RWPE1 (cell line): ENCODE measurements at regions not wholly inside any gene's neighbourhood (a gene's known extent, or its start where the extent isn't known, plus 50 kb on each side); places are given as distances from the start of the nearest gene placed in this dataset.

Experiments
- CTCF ChIA-PET: fragments of 350-600 bp; sonication (Branson Sonifier 250); formaldehyde crosslinking; extraction: SDS; loops from one replicate; lab custom pipeline; 2021; lab: Yijun Ruan, JAX
- POLR2A ChIA-PET: fragments of 400-600 bp; formaldehyde crosslinking; extraction: SDS; loops from one replicate; lab custom pipeline; 2020; ENCODE audit warnings: antibody characterized with exemption; ENCODE audit not compliant: low non-redundant PET; lab: Yijun Ruan, JAX
- DNase-seq: peaks from one replicate; pipeline ENCODE4 v3.0.0; 2012; ENCODE audit warnings: low spot score
- H3K27ac ChIP-seq: fragments of 450-650 bp; 2 replicates; pipeline ENCODE4 v1.5.1; 2017
- CTCF ChIP-seq: fragments of 450-650 bp; conservative IDR thresholded peaks from 2 replicates; pipeline ENCODE4 v1.5.1; 2017; ENCODE audit warnings: low read depth, mild to moderate bottlenecking

DNA sequence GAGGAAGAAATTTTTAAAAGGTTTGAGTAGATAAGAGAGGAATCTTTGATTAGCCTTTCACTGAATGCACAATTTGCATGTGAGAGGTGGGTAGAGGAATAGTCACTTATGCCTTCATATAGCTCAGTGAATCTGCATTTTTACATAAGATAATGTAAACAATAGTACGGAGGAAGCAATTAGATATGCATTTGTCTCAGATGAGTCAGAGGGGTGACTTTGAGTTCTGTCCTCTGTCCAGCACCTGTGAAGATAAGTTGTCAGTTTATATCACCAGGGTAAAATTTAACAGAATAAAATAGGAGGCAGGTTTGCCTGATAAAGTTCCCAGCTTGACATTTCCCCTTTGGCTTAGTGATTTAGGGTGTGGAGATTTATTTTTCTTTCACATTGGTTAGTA, 841.9 kb downstream of the PCDH18 start:
- ChIA-PET POLR2A (no interaction called here), CTCF (no interaction called here)
- no peak for TF ChIP-seq CTCF
- no peak for DNase-seq
- no peak overlapping the region for H3K27ac ChIP-seq

- ChIA-PET POLR2A (no interaction called here), CTCF (no interaction called here)
- DNase-seq, result no peak
- no peak for TF ChIP-seq CTCF
- H3K27ac ChIP-seq, result no peak overlapping the region
Observed at GRCh38 chr4:136687596-136687995, 844.7 kb downstream of the PCDH18 start.

DNA sequence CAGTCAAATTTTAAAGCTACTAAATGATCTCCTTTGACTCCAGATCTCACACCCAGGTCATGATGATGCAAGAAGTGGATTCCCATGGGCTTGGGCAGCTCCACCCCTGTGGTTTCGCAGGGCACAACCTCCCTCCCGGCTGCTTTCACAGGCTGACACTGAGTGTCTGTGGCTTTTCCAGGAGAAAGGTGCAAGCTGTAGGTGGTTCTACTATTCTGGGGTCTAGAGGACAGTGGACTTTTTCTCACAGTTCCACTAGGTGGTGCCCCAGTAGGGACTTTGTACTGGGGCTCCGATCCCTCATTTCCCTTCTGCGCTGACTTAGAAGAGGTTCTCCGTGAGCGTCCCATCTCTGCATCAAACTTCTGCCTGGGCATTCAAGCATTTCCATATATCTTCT, 845.2 kb downstream of the PCDH18 start:
- TF ChIP-seq CTCF, result no peak
- CTCF ChIA-PET, result no interaction called here
- no peak overlapping the region for H3K27ac ChIP-seq
- POLR2A ChIA-PET, result no interaction called here
- no peak for DNase-seq

DNA sequence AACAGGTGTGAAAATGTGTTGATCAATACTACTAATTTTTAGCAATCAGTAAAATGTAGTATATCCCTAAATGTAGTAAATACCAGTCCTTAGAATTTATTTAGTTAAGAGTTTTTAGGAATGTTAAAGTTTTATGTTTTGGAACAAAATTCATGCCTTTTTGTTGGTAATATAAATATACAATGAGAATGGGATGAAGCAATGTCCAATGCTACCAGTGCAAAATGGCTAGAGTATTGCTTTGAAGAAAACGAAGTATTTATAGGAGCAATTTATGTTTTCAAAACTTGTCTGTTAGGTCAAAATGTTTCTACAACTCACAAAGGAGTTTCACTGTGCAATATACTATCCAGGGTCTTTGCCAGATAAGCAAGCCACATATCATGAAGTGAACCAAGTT, 851.5 kb downstream of the PCDH18 start:
- no peak for DNase-seq
- CTCF ChIA-PET, result no interaction called here
- TF ChIP-seq CTCF, result no peak

GRCh38 chr4:136680271-136680670, 852.0 kb downstream of the PCDH18 start:
- ChIA-PET CTCF (interaction anchor here (0.6 kb wide), 1 partner anchor 9 kb away, joined by 5 read pairs; no protein-coding TSS in a partner anchor), POLR2A (no interaction called here)
- TF ChIP-seq CTCF, result no peak

More for the DNA sequence above, 851.5 kb downstream of the PCDH18 start:
- H3K27ac ChIP-seq, result no peak overlapping the region
- POLR2A ChIA-PET, result no interaction called here

GRCh38 chr4:136670265-136670664, 862.0 kb downstream of the PCDH18 start:
- POLR2A ChIA-PET, result no interaction called here
- no peak overlapping the region for H3K27ac ChIP-seq
- CTCF ChIA-PET, result no interaction called here
- TF ChIP-seq CTCF, result no peak
- DNase-seq, result no peak

More at GRCh38 chr4:136680271-136680670, 852.0 kb downstream of the PCDH18 start:
- H3K27ac ChIP-seq, result no peak overlapping the region
- no peak for DNase-seq

DNA sequence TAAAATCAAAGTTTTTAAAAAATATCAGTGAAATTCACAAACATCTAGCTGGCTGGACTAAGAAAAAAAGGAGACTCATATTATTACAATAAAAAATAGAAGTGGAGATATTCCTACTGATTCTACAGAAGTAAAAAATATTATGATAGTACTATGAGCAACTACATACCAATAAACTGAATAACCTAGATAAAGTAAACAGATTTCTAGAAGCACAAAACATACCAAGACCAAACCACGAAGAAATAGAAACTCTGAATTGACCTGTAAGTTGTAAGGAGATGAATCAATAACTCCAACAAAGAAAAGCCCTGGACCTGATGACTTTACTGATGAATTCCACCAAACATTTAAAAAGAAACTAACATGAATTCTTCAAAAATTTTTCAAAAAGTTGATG, 867.3 kb downstream of the PCDH18 start:
- CTCF ChIA-PET, result no interaction called here
- no peak overlapping the region for H3K27ac ChIP-seq
- no peak for TF ChIP-seq CTCF
- no peak for DNase-seq
- POLR2A ChIA-PET, result no interaction called here
